SK-N-SH treated with all-trans-retinoic acid at 6 μM for 48 hours (cell line): ENCODE measurements at regions not wholly inside any gene's neighbourhood (a gene's known extent, or its start where the extent isn't known, plus 50 kb on each side); places are given as distances from the start of the nearest gene placed in this dataset.

Experiments
- ATAC-seq: fragments of 200-7000 bp; cut with Tn5 transposase; 3 replicates; pipeline ENCODE4 v1.9.1; 2020; ENCODE audit warnings: mild to moderate bottlenecking, moderate library complexity
- ARNTL ChIP-seq: fragments of 450-650 bp; formaldehyde crosslinking; IDR thresholded peaks from 2 replicates; pipeline ENCODE4 v1.5.0; 2020; ENCODE audit warnings: low read depth, mild to moderate bottlenecking, moderate library complexity, borderline replicate concordance
- BACH2 ChIP-seq: fragments of 250-450 bp; sonication (Bioruptor Pico); IDR thresholded peaks from 2 replicates; pipeline ENCODE4 v1.9.0; 2021; ENCODE audit warnings: mild to moderate bottlenecking, borderline replicate concordance
- CREB5 ChIP-seq: fragments of 250-450 bp; sonication (Bioruptor Pico); IDR thresholded peaks from 2 replicates; pipeline ENCODE4 v1.5.1; 2020; ENCODE audit warnings: low read depth, mild to moderate bottlenecking, moderate library complexity
- CSDC2 ChIP-seq: fragments of 250-450 bp; sonication (Bioruptor Pico); IDR thresholded peaks from 2 replicates; pipeline ENCODE4 v1.5.0; 2020; ENCODE audit warnings: mild to moderate bottlenecking, moderate library complexity
- CSRNP3 ChIP-seq: fragments of 250-450 bp; sonication (Bioruptor Pico); IDR thresholded peaks from 2 replicates; pipeline ENCODE4 v1.5.1; 2021; ENCODE audit warnings: mild to moderate bottlenecking, moderate library complexity
- ESRRG ChIP-seq: fragments of 250-450 bp; sonication (Bioruptor Pico); IDR thresholded peaks from 2 replicates; pipeline ENCODE4 v1.6.1; 2021; ENCODE audit warnings: mild to moderate bottlenecking
- GLIS3 ChIP-seq: fragments of 250-450 bp; sonication (Bioruptor Pico); IDR thresholded peaks from 2 replicates; pipeline ENCODE4 v1.5.0; 2020; ENCODE audit warnings: mild to moderate bottlenecking, moderate library complexity
- ISL1 ChIP-seq: fragments of 250-450 bp; sonication (Bioruptor Pico); IDR thresholded peaks from 2 replicates; pipeline ENCODE4 v2.1.2; 2022; ENCODE audit warnings: mild to moderate bottlenecking, moderate library complexity
- OSR1 ChIP-seq: fragments of 250-450 bp; sonication (Bioruptor Pico); IDR thresholded peaks from 2 replicates; pipeline ENCODE4 v1.8.0; 2022; ENCODE audit warnings: moderate library complexity, mild to moderate bottlenecking, inconsistent platforms
- PATZ1 ChIP-seq: fragments of 250-450 bp; sonication (Bioruptor Pico); IDR thresholded peaks from 2 replicates; pipeline ENCODE4 v1.8.0; 2020; ENCODE audit warnings: mild to moderate bottlenecking, moderate library complexity, borderline replicate concordance
- POU6F1 ChIP-seq: fragments of 250-450 bp; sonication (Bioruptor Pico); IDR thresholded peaks from 2 replicates; pipeline ENCODE4 v1.8.0; 2021; ENCODE audit warnings: low read depth, mild to moderate bottlenecking, moderate library complexity, borderline replicate concordance
- PPARA ChIP-seq: fragments of 250-450 bp; sonication (Bioruptor Pico); IDR thresholded peaks from 2 replicates; pipeline ENCODE4 v1.5.0; 2020; ENCODE audit warnings: mild to moderate bottlenecking, borderline replicate concordance
- RARB ChIP-seq: fragments of 250-450 bp; sonication (Bioruptor Pico); IDR thresholded peaks from 2 replicates; pipeline ENCODE4 v1.8.0; 2021; ENCODE audit warnings: mild to moderate bottlenecking, moderate library complexity
- SNAI2 ChIP-seq: fragments of 250-450 bp; sonication (Bioruptor Pico); IDR thresholded peaks from 2 replicates; pipeline ENCODE4 v1.5.0; 2020; ENCODE audit warnings: mild to moderate bottlenecking, moderate library complexity
- TOX ChIP-seq: fragments of 250-450 bp; sonication (Bioruptor Pico); IDR thresholded peaks from 2 replicates; pipeline ENCODE4 v1.8.0; 2021; ENCODE audit warnings: mild to moderate bottlenecking, moderate library complexity, borderline replicate concordance
- TSHZ2 ChIP-seq: fragments of 250-450 bp; sonication (Bioruptor Pico); IDR thresholded peaks from 2 replicates; pipeline ENCODE4 v1.5.0; 2020; ENCODE audit warnings: mild to moderate bottlenecking, moderate library complexity
- ZC3H10 ChIP-seq: fragments of 250-450 bp; sonication (Bioruptor Pico); IDR thresholded peaks from 2 replicates; pipeline ENCODE4 v1.5.1; 2021; ENCODE audit warnings: mild to moderate bottlenecking, moderate library complexity
- ZFP3 ChIP-seq: fragments of 250-450 bp; sonication (Bioruptor Pico); IDR thresholded peaks from 2 replicates; pipeline ENCODE4 v1.5.0; 2020; ENCODE audit warnings: mild to moderate bottlenecking, moderate library complexity
- ZFP30 ChIP-seq: fragments of 450-650 bp; formaldehyde crosslinking; IDR thresholded peaks from 2 replicates; pipeline ENCODE4 v1.5.0; 2022; ENCODE audit warnings: mild to moderate bottlenecking, moderate library complexity
- ZNF565 ChIP-seq: fragments of 450-650 bp; formaldehyde crosslinking; conservative IDR thresholded peaks from 2 replicates; pipeline ENCODE4 v1.5.0; 2020; ENCODE audit warnings: low read depth, mild to moderate bottlenecking, moderate library complexity
- ZNF70 ChIP-seq: fragments of 450-650 bp; formaldehyde crosslinking; IDR thresholded peaks from 2 replicates; pipeline ENCODE4 v1.5.0; 2020; ENCODE audit warnings: mild to moderate bottlenecking, moderate library complexity
- ZNF8 ChIP-seq: fragments of 450-650 bp; formaldehyde crosslinking; IDR thresholded peaks from 2 replicates; pipeline ENCODE4 v1.5.0; 2020; ENCODE audit warnings: mild to moderate bottlenecking, moderate library complexity

GRCh38 chr13:30042891-30043630 is 192.6 kb upstream of the UBL3 start:
- TF ChIP-seq GLIS3 (CRISPR knock-in tag) (no peak), OSR1 (CRISPR knock-in tag) (no peak), ZNF8 (CRISPR knock-in tag) (no peak), ZFP3 (CRISPR knock-in tag) (no peak), BACH2 (CRISPR knock-in tag) (no peak), CSRNP3 (CRISPR knock-in tag) (no peak), ZNF565 (CRISPR knock-in tag) (no peak), ZFP30 (no peak), POU6F1 (CRISPR knock-in tag) (no peak), TOX (CRISPR knock-in tag) (no peak), ESRRG (CRISPR knock-in tag) (no peak), RARB (CRISPR knock-in tag) (no peak), PATZ1 (CRISPR knock-in tag) (no peak), ZNF70 (CRISPR knock-in tag) (no peak), CSDC2 (no peak), SNAI2 (CRISPR knock-in tag) (no peak), CREB5 (no peak), ZC3H10 (CRISPR knock-in tag) (no peak), ARNTL (CRISPR knock-in tag) (no peak)
- no peak for ATAC-seq

GRCh38 chr13:30042272-30042671 is 191.9 kb upstream of the UBL3 start:
- no peak for ATAC-seq
- TF ChIP-seq ZNF70 (CRISPR knock-in tag) (no peak), ZNF565 (CRISPR knock-in tag) (no peak), ISL1 (CRISPR knock-in tag) (no peak), BACH2 (CRISPR knock-in tag) (no peak)

GRCh38 chr13:30039511-30039911 is 189.1 kb upstream of the UBL3 start:
- TF ChIP-seq ZFP30 (no peak), GLIS3 (CRISPR knock-in tag) (no peak), SNAI2 (CRISPR knock-in tag) (no peak), BACH2 (CRISPR knock-in tag) (no peak), ARNTL (CRISPR knock-in tag) (no peak), ISL1 (CRISPR knock-in tag) (no peak), ZC3H10 (CRISPR knock-in tag) (no peak)
- ATAC-seq, result no peak

GRCh38 chr13:30038884-30039283 is 188.5 kb upstream of the UBL3 start:
- no peak for ATAC-seq
- no peak for TF ChIP-seq PATZ1 (CRISPR knock-in tag)
- TF ChIP-seq ZFP30, result no peak
- no peak for TF ChIP-seq PPARA
- no peak for TF ChIP-seq SNAI2 (CRISPR knock-in tag)
- TF ChIP-seq CREB5, result no peak
- TF ChIP-seq TSHZ2 (CRISPR knock-in tag), result no peak
- no peak for TF ChIP-seq RARB (CRISPR knock-in tag)
- no peak for TF ChIP-seq ZC3H10 (CRISPR knock-in tag)
- TF ChIP-seq ISL1 (CRISPR knock-in tag), result no peak
- no peak for TF ChIP-seq BACH2 (CRISPR knock-in tag)
- TF ChIP-seq OSR1 (CRISPR knock-in tag), result no peak
